GM10248 (cell line): ENCODE measurements at regions not wholly inside any gene's neighbourhood (a gene's known extent, or its start where the extent isn't known, plus 50 kb on each side); places are given as distances from the start of the nearest gene placed in this dataset.
"Not testable (repeated sequence)": the region's sequence is repeated elsewhere in the genome, so short reads cannot be mapped to it uniquely, and the experiment has no call there.

Experiments
- CTCF ChIA-PET: fragments of 300-600 bp; sonication (Branson Sonifier 250); formaldehyde crosslinking; extraction: SDS; loops from one replicate; lab custom pipeline; 2021; ENCODE audit warnings: antibody characterized with exemption; lab: Yijun Ruan, JAX
- POLR2A ChIA-PET: fragments of 350-650 bp; sonication (Branson Sonifier 250); formaldehyde crosslinking; extraction: SDS; loops from one replicate; lab custom pipeline; 2020; ENCODE audit warnings: antibody characterized with exemption; lab: Yijun Ruan, JAX
- DNase-seq: peaks from one replicate; pipeline ENCODE4 v3.0.0; 2012; ENCODE audit errors: extremely low spot score
- TF ChIP-seq, protein P1 (sequence below): IDR thresholded peaks from 2 replicates; pipeline ENCODE4 v1.5.1; 2012; ENCODE audit warnings: mild to moderate bottlenecking, low read depth; ENCODE audit errors: extremely low read depth, missing control alignments, control extremely low read depth

- CTCF ChIA-PET: no interaction called here
- no peak for DNase-seq
- POLR2A ChIA-PET: no interaction called here
- TF ChIP-seq, protein P1, sequence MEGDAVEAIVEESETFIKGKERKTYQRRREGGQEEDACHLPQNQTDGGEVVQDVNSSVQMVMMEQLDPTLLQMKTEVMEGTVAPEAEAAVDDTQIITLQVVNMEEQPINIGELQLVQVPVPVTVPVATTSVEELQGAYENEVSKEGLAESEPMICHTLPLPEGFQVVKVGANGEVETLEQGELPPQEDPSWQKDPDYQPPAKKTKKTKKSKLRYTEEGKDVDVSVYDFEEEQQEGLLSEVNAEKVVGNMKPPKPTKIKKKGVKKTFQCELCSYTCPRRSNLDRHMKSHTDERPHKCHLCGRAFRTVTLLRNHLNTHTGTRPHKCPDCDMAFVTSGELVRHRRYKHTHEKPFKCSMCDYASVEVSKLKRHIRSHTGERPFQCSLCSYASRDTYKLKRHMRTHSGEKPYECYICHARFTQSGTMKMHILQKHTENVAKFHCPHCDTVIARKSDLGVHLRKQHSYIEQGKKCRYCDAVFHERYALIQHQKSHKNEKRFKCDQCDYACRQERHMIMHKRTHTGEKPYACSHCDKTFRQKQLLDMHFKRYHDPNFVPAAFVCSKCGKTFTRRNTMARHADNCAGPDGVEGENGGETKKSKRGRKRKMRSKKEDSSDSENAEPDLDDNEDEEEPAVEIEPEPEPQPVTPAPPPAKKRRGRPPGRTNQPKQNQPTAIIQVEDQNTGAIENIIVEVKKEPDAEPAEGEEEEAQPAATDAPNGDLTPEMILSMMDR: no peak
Observed at GRCh38 chr7:152519290-152519689, 83.5 kb upstream of the KMT2C start.

DNA sequence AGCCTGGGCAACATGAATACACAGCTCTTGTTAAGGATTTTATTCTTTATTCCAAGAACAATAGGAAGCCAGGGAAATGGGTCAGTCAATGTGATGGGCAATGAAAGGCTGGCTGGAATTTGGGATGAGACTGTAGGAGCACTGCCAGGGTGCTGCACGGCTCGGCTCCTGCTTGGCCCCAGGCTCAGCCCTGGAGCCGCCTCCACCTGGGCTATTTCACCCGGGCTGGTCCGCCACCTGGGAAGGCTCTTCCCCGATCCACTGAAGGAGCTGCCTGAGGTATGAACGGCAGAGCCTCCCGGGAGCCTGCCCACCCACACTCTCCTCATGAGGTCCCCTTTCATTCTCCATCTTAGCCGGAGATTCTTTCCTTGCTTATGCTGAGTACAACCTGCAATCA, 80.4 kb upstream of the KMT2C start:
- ChIA-PET CTCF (no interaction called here), POLR2A (no interaction called here)
- DNase-seq: no peak
- TF ChIP-seq, protein P1: no peak

DNA sequence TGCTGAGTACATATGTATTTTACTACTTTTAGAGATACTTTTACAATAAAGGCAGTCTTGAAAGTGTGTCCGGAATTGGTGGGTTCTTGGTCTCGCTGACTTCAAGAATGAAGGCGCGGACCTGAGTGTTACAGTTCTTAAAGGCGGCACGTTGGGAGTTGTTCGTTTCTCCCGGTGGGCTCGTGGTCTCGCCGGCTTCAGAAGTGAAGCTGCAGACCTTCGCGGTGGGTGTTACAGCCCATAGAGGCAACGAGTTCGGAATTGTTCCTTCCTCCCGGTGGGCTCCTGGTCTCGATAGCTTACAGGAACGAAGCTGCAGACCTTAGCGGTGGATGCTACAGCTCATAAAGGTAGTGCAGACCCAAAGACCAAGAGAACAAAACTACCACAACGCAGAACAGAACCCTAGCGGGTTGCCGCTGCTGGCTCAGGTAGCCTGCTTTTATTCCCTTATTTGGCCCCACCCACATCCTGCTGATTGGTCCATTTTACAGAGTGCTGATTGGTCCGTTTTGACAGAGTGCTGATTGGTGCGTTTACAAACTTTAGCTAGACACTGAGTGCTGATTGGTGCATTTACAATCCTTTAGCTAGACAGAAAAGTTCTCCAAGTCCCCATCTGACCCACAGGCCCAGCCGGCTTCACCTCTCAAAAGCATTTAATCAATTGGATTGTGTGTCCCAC, 79.6 kb upstream of the KMT2C start:
- DNase-seq, POLR2A ChIA-PET, CTCF ChIA-PET: not testable (repeated sequence)

GRCh38 chr7:152514771-152515105, 78.9 kb upstream of the KMT2C start:
- TF ChIP-seq, protein P1: no peak
- POLR2A ChIA-PET: no interaction called here
- DNase-seq: no peak

DNA sequence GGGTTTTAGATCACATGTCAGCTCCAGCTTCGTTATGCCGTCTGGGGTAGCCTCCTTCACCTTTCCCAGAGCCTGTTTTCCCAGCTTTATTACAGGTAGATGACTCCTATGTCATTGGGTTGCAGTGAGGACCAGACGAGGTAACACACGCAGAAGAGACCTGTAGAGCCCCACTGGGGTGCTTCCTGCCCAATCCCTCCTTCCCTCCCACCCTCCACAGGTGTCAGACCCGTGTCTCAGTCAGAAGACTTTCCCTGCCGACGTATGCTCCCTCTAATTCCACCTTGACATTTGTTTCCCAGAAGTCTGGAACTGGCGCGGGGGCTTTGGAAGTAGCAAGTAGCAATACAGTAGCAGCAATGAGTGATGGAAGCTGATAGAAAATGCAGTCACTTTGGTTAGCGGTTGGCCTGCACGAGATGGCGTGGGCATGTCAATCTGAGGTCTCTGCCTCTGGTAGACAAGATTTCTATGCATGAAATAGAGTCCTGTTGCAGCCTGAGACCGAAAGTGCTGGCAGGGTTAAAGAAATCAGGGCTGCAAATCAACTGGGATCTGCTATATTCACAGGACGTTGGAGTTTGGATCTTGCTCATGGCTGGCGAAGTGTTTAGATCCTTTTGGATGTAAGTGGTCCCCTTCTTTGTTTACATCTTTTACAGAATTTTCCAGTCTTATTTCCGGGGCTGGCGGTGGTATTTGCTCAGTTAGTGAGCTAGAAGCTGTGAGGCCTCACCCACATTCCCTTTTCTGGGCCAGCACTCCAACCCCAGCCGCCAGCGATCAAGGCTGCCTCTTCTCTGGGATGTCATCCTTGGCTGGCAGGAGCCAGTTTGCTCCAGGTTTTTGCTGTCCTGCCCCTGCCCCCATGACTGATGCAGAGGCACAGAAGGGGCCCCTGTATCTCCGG, 78.3 kb upstream of the KMT2C start:
- POLR2A ChIA-PET: no interaction called here
- CTCF ChIA-PET: interaction anchor here (1.1 kb wide), 1 partner anchor 10 kb away, joined by 4 read pairs; no protein-coding TSS in a partner anchor
- TF ChIP-seq, protein P1: no peak
- no peak for DNase-seq

More at GRCh38 chr7:152514771-152515105, 78.9 kb upstream of the KMT2C start:
- CTCF ChIA-PET: no interaction called here

GRCh38 chr7:152512706-152513105, 76.9 kb upstream of the KMT2C start:
- TF ChIP-seq, protein P1: no peak
- CTCF ChIA-PET: no interaction called here
- DNase-seq: no peak
- POLR2A ChIA-PET: no interaction called here

- CTCF ChIA-PET: no interaction called here
- DNase-seq: no peak
- POLR2A ChIA-PET: interaction anchor here (0.6 kb wide), 1 partner anchor 181 kb away, joined by 3 read pairs; no protein-coding TSS in a partner anchor
- TF ChIP-seq, protein P1: no peak
Observed at GRCh38 chr7:152511736-152512135, 75.9 kb upstream of the KMT2C start.
